HK-2 (cell line): ENCODE measurements at regions not wholly inside any gene's neighbourhood (a gene's known extent, or its start where the extent isn't known, plus 50 kb on each side); places are given as distances from the start of the nearest gene placed in this dataset.
A peak's percentile ranks its signal among the peaks of the same experiment; 100 is the strongest.
"Not testable (repeated sequence)": the region's sequence is repeated elsewhere in the genome, so short reads cannot be mapped to it uniquely, and the experiment has no call there.

Source experiments
- DNase-seq: peaks from one replicate; pipeline ENCODE4 v3.0.0-alpha.2; 2018; ENCODE audit not compliant: unreplicated experiment

DNA sequence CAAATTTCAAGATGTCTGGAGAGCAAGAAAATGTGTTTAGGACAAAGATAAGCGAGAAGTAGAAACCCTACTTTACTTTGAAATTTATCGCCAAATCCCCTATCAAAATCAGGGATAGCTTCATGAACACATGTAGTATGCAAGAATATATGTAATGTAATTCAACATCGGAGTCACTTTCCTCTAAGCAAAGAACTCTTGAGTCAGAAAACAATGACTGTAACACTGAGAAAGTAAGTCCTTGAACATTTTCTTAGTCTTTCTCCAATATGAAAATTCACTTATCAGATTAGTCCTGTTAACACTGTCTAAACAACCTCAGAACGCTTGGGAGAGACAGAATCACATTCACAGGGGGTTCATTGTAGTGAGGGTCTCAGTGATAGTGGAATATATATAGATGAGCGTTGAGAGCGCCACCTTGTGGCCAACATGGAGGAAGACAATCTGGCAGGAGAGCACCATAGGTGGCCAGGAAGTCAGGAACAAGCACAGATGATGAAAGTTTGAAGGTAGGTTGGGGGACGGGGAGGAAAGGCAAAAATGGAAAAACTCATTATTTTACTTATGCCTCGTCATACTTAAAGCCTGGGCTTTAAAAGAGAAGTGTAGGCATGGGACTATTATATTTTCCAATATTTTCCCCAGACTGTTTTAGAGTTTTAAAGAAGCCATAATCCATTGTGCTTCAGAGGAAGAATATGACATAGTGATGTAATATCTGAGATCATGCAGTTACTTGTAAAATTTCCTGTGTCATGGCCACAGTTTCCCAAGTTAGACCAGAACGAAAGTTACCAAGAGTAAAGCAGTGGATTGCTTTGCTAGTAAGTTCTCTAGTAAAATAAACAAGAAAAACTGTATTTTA lies 115.5 kb upstream of the GNAI1 start:
- DNase-seq, result peak; percentile 45

GRCh38 chr7:80017101-80017698 lies 117.4 kb upstream of the GNAI1 start:
- no peak for DNase-seq

GRCh38 chr7:80014511-80014910 lies 120.1 kb upstream of the GNAI1 start:
- no peak for DNase-seq

DNA sequence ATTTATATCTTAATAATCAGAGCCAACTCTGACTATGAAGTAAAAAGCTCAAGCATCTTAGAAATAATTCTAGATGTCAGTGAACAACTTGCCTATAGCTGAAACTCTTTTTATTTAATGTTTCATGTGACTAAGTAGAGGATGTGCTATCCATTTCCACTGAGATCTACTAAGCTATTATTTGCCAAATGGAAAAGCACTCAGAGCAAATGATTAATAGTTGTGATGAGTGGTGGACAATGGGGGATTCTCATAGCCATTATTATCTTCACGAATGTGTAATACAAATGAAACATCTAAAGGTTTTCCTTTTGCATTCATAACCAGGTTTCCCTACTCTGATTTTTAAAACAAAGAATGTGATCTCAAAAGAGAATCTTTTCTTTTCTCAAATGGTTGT lies 126.6 kb upstream of the GNAI1 start:
- DNase-seq, result no peak

DNA sequence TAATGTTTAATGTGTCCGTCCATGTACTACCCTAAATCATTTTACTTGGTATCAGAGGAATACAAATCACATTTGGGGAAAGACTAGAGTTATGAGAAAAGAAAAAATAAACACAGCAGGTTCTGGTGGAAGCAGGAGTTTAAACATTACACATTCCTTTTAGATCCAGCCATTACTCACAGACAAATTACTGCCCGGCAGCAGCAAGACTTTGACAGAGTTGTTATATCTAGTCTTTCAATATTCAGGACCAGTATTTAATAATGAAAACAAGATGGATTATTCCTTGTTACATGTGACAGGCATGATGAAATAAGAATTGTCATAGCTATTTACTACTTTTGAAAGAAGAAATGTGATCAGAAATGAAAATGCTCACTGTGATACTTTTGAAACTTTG lies 131.8 kb upstream of the GNAI1 start:
- DNase-seq, result no peak

DNA sequence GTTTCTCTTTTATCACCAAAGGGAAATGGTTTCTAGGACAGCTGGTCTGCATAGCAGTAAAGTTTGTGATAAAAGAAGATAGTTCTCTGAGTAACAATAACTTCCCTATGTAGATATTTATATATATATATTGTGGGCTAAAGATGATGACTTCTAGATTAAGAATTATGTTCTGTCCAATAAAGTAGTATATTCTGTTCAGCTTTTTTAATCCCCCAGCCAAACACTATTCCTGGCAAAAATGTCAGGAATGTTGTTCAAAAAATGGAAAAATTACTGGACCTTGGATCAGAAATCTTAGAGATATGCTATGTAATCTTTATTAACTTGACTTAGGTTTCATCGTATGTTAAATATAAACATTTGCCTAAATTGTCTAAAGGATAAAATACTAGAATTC lies 136.3 kb upstream of the GNAI1 start:
- no peak for DNase-seq

GRCh38 chr7:79997345-79997744 lies 137.3 kb upstream of the GNAI1 start:
- DNase-seq, result no peak

GRCh38 chr7:79995741-79996140 lies 138.9 kb upstream of the GNAI1 start:
- DNase-seq, result not testable (repeated sequence)

GRCh38 chr7:79988653-79989052 lies 146.0 kb upstream of the GNAI1 start:
- no peak for DNase-seq

GRCh38 chr7:79984210-79984609 lies 150.4 kb upstream of the GNAI1 start:
- DNase-seq, result no peak

DNA sequence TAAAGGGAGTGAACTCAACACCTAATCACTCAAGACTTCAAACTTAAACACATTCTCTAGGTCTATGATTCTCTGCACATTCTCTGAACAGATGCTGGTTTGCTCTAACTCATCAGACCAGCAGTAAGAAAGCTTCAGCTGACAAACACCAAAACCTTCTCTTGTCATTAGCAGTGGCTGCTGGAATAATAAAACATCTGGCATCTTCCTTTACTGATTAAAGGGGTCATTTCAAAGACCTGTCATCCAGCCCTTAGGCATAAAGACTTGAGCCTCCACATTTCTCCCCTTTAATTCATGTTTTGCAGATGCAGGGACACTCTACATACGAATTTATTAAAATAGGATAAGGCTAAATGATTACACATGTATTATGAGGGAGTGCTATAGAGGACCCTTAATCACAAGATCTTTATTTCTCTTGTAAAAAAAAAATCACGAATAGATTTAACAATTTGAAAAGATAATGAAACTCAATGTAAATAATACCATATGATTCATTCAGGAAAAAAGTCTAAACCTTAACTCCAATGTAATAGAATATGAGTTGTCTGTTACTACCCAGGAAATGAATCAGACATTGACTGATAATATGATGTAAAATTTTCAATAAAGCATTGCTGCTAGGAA lies 152.4 kb upstream of the GNAI1 start:
- no peak for DNase-seq

GRCh38 chr7:79980376-79980775 lies 154.3 kb upstream of the GNAI1 start:
- no peak for DNase-seq

DNA sequence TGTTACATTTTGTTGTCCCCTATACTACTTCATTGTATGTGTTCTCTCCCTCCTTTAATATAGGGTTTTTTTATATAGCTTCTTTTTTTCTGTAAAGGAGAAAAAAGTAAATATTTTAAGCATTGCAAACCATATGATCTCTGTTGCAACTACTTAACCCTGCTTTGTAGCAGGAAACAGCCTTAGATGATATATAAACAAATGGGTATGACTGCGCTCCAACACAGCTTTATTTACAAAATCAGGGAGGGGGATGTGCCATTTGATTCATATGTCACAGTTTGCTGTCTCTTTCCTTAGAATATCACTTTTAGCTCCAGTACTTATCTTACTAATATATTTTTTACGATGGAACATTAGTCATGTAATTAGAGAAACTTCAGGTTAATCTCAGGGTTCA lies 155.2 kb upstream of the GNAI1 start:
- DNase-seq, result no peak

DNA sequence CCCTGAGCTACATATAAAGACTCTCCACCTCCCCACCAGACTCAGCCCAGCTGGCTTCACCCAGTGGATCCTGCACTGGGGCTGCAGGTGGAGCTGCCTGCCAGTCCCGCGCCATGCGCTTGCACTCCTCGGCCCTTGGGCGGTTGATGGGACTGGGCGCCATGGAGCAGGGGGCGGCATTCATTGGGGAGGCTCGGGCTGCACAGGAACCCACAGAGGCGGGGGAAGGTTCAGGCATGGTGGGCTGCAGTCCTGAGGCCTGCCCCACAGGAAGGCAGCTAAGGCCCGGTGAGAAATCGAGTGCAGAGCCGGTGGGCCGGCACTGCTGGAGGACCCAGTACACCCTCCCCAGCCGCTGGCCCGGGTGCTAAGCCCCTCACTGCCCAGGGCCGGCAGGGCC lies 157.2 kb upstream of the GNAI1 start:
- no peak for DNase-seq

GRCh38 chr7:79976711-79977020 lies 158.0 kb upstream of the GNAI1 start:
- not testable (repeated sequence) for DNase-seq

GRCh38 chr7:79975986-79976710 lies 158.5 kb upstream of the GNAI1 start:
- DNase-seq, result not testable (repeated sequence)

GRCh38 chr7:79973455-79973854 lies 161.2 kb upstream of the GNAI1 start:
- no peak for DNase-seq

DNA sequence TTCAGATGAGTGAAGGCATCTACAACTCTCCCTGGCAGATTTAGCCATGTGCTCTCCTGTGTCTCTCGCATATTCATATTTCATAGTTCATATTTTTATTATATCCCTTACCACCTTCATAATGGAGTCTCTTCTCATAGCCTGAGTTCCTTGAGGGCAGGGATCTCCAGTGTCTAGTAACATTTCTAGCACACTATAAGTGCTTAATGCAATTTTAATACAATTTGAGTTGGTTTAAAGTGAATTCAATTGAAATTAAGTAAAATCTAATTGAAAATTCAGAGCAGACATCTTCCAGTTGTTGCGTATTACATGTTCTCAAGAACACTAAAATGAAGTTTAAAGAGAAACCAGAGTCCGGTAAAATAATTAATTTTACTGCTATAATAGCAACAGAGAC lies 163.6 kb upstream of the GNAI1 start:
- DNase-seq, result no peak

GRCh38 chr7:79968894-79969293 lies 165.7 kb upstream of the GNAI1 start:
- no peak for DNase-seq

- no peak for DNase-seq
Measured at GRCh38 chr7:79968077-79968648, 166.5 kb upstream of the GNAI1 start.

GRCh38 chr7:79965946-79966345 lies 168.7 kb upstream of the GNAI1 start:
- no peak for DNase-seq

GRCh38 chr7:79964463-79964862 lies 170.2 kb upstream of the GNAI1 start:
- DNase-seq, result no peak
